GM12878 (cell line): ENCODE measurements at regions not wholly inside any gene's neighbourhood (a gene's known extent, or its start where the extent isn't known, plus 50 kb on each side); places are given as distances from the start of the nearest gene placed in this dataset.

ENCODE experiments used
- ATAC-seq: fragments of 200-7000 bp; cut with Tn5 transposase; 3 replicates; pipeline ENCODE4 v1.9.1; 2020; ENCODE audit warnings: mild to moderate bottlenecking, moderate library complexity
- BruUV-seq: library from RNA; stranded (reverse); fragments of 400-500 nt; replicated peaks from 2 replicates; lab custom pipeline; 2021; lab: Mats Ljungman, UMichigan
- CTCF ChIA-PET: fragments of 300-600 bp; sonication (Branson Sonifier 250); formaldehyde crosslinking; extraction: SDS; loops from one replicate; lab custom pipeline; 2021; ENCODE audit warnings: inconsistent platforms; lab: Yijun Ruan, JAX
- POLR2A ChIA-PET: fragments of 350-600 bp; formaldehyde crosslinking; extraction: SDS; loops from one replicate; lab custom pipeline; 2021; ENCODE audit warnings: inconsistent platforms; lab: Charles Lee
- RAD21 ChIA-PET: fragments of 300-600 bp; sonication (Branson Sonifier 250); formaldehyde crosslinking; loops from one replicate; lab custom pipeline; 2023; ENCODE audit warnings: antibody characterized with exemption; ENCODE audit not compliant: unreplicated experiment; lab: Charles Lee
- SMC1A ChIA-PET: fragments of 300-600 bp; sonication (Branson Sonifier 250); formaldehyde crosslinking; loops from one replicate; lab custom pipeline; 2023; ENCODE audit not compliant: unreplicated experiment, uncharacterized antibody; lab: Charles Lee
- DNase-seq: peaks from one replicate; pipeline ENCODE4 v3.0.0-alpha.2; 2011; ENCODE audit warnings: low read depth, low spot score
- FAIRE-seq: peaks from 3 replicates; lab custom pipeline; 2011; peaks lifted over from hg19 to GRCh38; lab: Jason Lieb, UNC
- H2AFZ ChIP-seq: 2 replicates; pipeline ENCODE4 v1.6.0; 2011; ENCODE audit warnings: low read depth, low read length, control low read depth; ENCODE audit not compliant: control insufficient read depth
- H3K27ac ChIP-seq: 2 replicates; pipeline ENCODE4 v1.5.1; 2011; ENCODE audit warnings: control low read depth; ENCODE audit not compliant: control insufficient read depth, insufficient read depth
- H3K27me3 ChIP-seq, 2 experiments: replicated peaks in 1 of 2; 2 replicates each; pipeline versions ENCODE4 v1.6.0 to v1.6.1; 2011; ENCODE audit warnings: low read length in 1 of 2; ENCODE audit not compliant: control insufficient read depth in 2 of 2, insufficient read depth in 2 of 2
- H3K36me3 ChIP-seq, 2 experiments: 2 replicates each; pipeline ENCODE4 v1.5.1; 2011; ENCODE audit warnings: low read length in 1 of 2; ENCODE audit not compliant: control insufficient read depth in 2 of 2, insufficient read depth in 2 of 2
- H3K4me1 ChIP-seq: 2 replicates; pipeline ENCODE4 v1.6.1; 2011; ENCODE audit warnings: mild to moderate bottlenecking, low read length, moderate library complexity, mixed read lengths; ENCODE audit not compliant: control insufficient read depth, insufficient read depth
- H3K4me2 ChIP-seq: 2 replicates; pipeline ENCODE4 v1.6.0; 2011; ENCODE audit warnings: control low read depth; ENCODE audit not compliant: control insufficient read depth, insufficient read depth
- H3K4me3 ChIP-seq: fragments of 200-600 bp; sonication (generic); 2 replicates; pipeline ENCODE4 v1.5.1; 2016
- H3K79me2 ChIP-seq: 2 replicates; pipeline ENCODE4 v1.6.0; 2011; ENCODE audit warnings: low read length; ENCODE audit not compliant: control insufficient read depth, insufficient read depth
- H3K9ac ChIP-seq: 2 replicates; pipeline ENCODE4 v1.8.0; 2011; ENCODE audit warnings: low read length, control low read depth, mixed read lengths; ENCODE audit not compliant: control insufficient read depth, insufficient read depth
- H3K9me3 ChIP-seq: replicated peaks from 3 replicates; pipeline ENCODE4 v1.5.1; 2011; ENCODE audit warnings: mild to moderate bottlenecking, low read length; ENCODE audit not compliant: control insufficient read depth, insufficient read depth
- H4K20me1 ChIP-seq: 2 replicates; pipeline ENCODE4 v1.6.0; 2011; ENCODE audit not compliant: control insufficient read depth, insufficient read depth
- BACH1 ChIP-seq: fragments of 450-650 bp; IDR thresholded peaks from 2 replicates; pipeline ENCODE4 v1.6.1; 2017; ENCODE audit warnings: mild to moderate bottlenecking, borderline replicate concordance
- CBX3 ChIP-seq: fragments of 200-600 bp; sonication (generic); IDR thresholded peaks from 2 replicates; pipeline ENCODE4 v1.6.1; 2016; ENCODE audit warnings: low read depth, borderline replicate concordance
- CHD2 ChIP-seq: IDR thresholded peaks from 2 replicates; pipeline ENCODE4 v1.6.1; 2011; ENCODE audit warnings: low read depth, low read length, improper control_type of control experiment, borderline replicate concordance
- EZH2 ChIP-seq: IDR thresholded peaks from 2 replicates; pipeline ENCODE4 v1.6.1; 2012; ENCODE audit warnings: low read depth, mild to moderate bottlenecking, control low read depth, inconsistent platforms, low read length, borderline replicate concordance; ENCODE audit not compliant: control insufficient read depth
- IRF4 ChIP-seq: IDR thresholded peaks from 2 replicates; pipeline ENCODE4 v1.6.1; 2011; ENCODE audit warnings: low read depth, low read length
- MTA2 ChIP-seq: fragments of 450-650 bp; IDR thresholded peaks from 2 replicates; pipeline ENCODE4 v1.6.1; 2016; ENCODE audit warnings: low read depth, mild to moderate bottlenecking, moderate library complexity
- PAX5 ChIP-seq: IDR thresholded peaks from 2 replicates; pipeline ENCODE4 v1.6.1; 2011; ENCODE audit warnings: low read depth, low read length, borderline replicate concordance
- RELB ChIP-seq: fragments of 450-650 bp; IDR thresholded peaks from 2 replicates; pipeline ENCODE4 v1.6.1; 2017; ENCODE audit warnings: low read depth, mild to moderate bottlenecking, moderate library complexity
- SIN3A ChIP-seq: IDR thresholded peaks from 2 replicates; pipeline ENCODE4 v1.6.1; 2012; ENCODE audit warnings: low read depth, low read length, improper control_type of control experiment
- SMAD5 ChIP-seq: IDR thresholded peaks from 2 replicates; pipeline ENCODE4 v1.6.1; 2016; ENCODE audit warnings: antibody characterized with exemption, low read depth
- SP1 ChIP-seq: IDR thresholded peaks from one replicate; pipeline ENCODE4 v1.6.1; 2011; ENCODE audit warnings: low read depth, low read length
- SUZ12 ChIP-seq: fragments of 200-600 bp; sonication (generic); IDR thresholded peaks from one replicate; pipeline ENCODE4 v1.6.1; 2018; ENCODE audit warnings: antibody characterized with exemption, mild to moderate bottlenecking; ENCODE audit not compliant: unreplicated experiment
- WGBS: methylation state at CpG from one replicate; pipeline ENCODE4 v1.1.6; 2016; ENCODE audit warnings: low lambda C conversion rate; ENCODE audit not compliant: insufficient replicate concordance, insufficient coverage; ENCODE audit errors: missing lambda C conversion rate; 5-methylcytosine and 5-hydroxymethylcytosine counted together
- in situ Hi-C: fragments of 300-500 bp; cut with MboI; formaldehyde crosslinking; loops from 9 replicates; pipeline ENCODE4 v1.14.3; 2018; ENCODE audit warnings: mixed read lengths
- intact Hi-C: fragments of 100-400 bp; cut with micrococcal nuclease; formaldehyde crosslinking; loops from one replicate; pipeline ENCODE4 v1.14.2; 2022; ENCODE audit not compliant: unreplicated experiment
- TF ChIP-seq, protein P1 (sequence below): IDR thresholded peaks from 2 replicates; pipeline ENCODE4 v1.6.1; 2012; ENCODE audit warnings: low read depth, low read length, improper control_type of control experiment
- TF ChIP-seq, protein P2 (sequence below): IDR thresholded peaks from 2 replicates; pipeline ENCODE4 v1.6.1; 2012; ENCODE audit warnings: mild to moderate bottlenecking, low read depth, low read length
- TF ChIP-seq, protein P3 (sequence below): fragments of 450-650 bp; formaldehyde crosslinking; IDR thresholded peaks from 2 replicates; pipeline ENCODE4 v1.4.0; 2020; ENCODE audit warnings: mild to moderate bottlenecking, moderate library complexity

DNA sequence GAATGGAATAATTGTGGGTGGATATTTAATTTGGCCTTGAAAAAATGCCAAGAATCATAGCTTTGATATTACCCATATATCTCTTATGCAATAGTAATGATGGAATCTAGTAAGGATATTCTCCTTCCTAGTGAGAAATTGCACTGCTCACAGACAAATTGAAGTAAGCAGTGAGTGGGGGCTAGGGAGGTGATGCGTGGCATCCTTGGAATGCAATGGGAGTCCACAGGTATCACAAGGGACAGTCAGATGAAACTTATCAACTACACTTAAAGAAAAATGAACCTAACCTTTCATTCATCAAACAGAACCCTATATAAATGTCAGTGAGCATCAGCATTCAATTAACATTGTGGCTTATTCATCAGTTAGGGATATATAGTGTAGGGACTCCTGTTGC lies 57.8 kb downstream of the IZUMO3 start (continued):
- TF ChIP-seq MTA2 = no peak
- no peak for TF ChIP-seq BACH1
- no peak for TF ChIP-seq CHD2
- TF ChIP-seq, protein P1, sequence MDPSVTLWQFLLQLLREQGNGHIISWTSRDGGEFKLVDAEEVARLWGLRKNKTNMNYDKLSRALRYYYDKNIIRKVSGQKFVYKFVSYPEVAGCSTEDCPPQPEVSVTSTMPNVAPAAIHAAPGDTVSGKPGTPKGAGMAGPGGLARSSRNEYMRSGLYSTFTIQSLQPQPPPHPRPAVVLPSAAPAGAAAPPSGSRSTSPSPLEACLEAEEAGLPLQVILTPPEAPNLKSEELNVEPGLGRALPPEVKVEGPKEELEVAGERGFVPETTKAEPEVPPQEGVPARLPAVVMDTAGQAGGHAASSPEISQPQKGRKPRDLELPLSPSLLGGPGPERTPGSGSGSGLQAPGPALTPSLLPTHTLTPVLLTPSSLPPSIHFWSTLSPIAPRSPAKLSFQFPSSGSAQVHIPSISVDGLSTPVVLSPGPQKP = no peak
- no peak for TF ChIP-seq SP1
- TF ChIP-seq, protein P2, sequence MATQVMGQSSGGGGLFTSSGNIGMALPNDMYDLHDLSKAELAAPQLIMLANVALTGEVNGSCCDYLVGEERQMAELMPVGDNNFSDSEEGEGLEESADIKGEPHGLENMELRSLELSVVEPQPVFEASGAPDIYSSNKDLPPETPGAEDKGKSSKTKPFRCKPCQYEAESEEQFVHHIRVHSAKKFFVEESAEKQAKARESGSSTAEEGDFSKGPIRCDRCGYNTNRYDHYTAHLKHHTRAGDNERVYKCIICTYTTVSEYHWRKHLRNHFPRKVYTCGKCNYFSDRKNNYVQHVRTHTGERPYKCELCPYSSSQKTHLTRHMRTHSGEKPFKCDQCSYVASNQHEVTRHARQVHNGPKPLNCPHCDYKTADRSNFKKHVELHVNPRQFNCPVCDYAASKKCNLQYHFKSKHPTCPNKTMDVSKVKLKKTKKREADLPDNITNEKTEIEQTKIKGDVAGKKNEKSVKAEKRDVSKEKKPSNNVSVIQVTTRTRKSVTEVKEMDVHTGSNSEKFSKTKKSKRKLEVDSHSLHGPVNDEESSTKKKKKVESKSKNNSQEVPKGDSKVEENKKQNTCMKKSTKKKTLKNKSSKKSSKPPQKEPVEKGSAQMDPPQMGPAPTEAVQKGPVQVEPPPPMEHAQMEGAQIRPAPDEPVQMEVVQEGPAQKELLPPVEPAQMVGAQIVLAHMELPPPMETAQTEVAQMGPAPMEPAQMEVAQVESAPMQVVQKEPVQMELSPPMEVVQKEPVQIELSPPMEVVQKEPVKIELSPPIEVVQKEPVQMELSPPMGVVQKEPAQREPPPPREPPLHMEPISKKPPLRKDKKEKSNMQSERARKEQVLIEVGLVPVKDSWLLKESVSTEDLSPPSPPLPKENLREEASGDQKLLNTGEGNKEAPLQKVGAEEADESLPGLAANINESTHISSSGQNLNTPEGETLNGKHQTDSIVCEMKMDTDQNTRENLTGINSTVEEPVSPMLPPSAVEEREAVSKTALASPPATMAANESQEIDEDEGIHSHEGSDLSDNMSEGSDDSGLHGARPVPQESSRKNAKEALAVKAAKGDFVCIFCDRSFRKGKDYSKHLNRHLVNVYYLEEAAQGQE = no peak
- no peak for TF ChIP-seq SMAD5
- TF ChIP-seq PAX5 = no peak
- TF ChIP-seq CBX3 = no peak
- no peak for TF ChIP-seq EZH2

GRCh38 chr9:24487250-24487861 lies 58.3 kb downstream of the IZUMO3 start:
- Histone ChIP-seq H3K79me2 (no peaks in the 10 kb centered on the region), H3K4me3 (no peak overlapping the region), H3K9ac (no peak overlapping the region), H3K9me3 (no peaks in the 10 kb centered on the region), H3K4me2 (no peak overlapping the region), H3K27ac (no peak overlapping the region), H3K27me3 (no peaks in the 10 kb centered on the region), H2AFZ (no peak overlapping the region), H3K4me1 (no peaks in the 10 kb centered on the region), H4K20me1 (no peaks in the 10 kb centered on the region), H3K36me3 (no peaks in the 10 kb centered on the region)
- ChIA-PET RAD21 (no interaction called here), POLR2A (interaction anchor here (0.6 kb wide), 1 partner anchor 283 kb away, joined by 5 read pairs; no protein-coding TSS in a partner anchor), SMC1A (no interaction called here), CTCF (no interaction called here)
- BruUV-seq = no TSS peak
- whole genome bisulfite sequencing = 48% methylated on average over 3 of the region's 3 CpGs
- intact Hi-C loops (no loop called here), in situ Hi-C loops (no loop called here)
- DNase-seq (no peak), FAIRE-seq (no peak), ATAC-seq (no peak)
- TF ChIP-seq RELB (no peak), EZH2 (no peak), SUZ12 (no peak), IRF4 (no peak), SIN3A (no peak)
- TF ChIP-seq, protein P3, sequence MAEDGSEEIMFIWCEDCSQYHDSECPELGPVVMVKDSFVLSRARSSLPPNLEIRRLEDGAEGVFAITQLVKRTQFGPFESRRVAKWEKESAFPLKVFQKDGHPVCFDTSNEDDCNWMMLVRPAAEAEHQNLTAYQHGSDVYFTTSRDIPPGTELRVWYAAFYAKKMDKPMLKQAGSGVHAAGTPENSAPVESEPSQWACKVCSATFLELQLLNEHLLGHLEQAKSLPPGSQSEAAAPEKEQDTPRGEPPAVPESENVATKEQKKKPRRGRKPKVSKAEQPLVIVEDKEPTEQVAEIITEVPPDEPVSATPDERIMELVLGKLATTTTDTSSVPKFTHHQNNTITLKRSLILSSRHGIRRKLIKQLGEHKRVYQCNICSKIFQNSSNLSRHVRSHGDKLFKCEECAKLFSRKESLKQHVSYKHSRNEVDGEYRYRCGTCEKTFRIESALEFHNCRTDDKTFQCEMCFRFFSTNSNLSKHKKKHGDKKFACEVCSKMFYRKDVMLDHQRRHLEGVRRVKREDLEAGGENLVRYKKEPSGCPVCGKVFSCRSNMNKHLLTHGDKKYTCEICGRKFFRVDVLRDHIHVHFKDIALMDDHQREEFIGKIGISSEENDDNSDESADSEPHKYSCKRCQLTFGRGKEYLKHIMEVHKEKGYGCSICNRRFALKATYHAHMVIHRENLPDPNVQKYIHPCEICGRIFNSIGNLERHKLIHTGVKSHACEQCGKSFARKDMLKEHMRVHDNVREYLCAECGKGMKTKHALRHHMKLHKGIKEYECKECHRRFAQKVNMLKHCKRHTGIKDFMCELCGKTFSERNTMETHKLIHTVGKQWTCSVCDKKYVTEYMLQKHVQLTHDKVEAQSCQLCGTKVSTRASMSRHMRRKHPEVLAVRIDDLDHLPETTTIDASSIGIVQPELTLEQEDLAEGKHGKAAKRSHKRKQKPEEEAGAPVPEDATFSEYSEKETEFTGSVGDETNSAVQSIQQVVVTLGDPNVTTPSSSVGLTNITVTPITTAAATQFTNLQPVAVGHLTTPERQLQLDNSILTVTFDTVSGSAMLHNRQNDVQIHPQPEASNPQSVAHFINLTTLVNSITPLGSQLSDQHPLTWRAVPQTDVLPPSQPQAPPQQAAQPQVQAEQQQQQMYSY (CRISPR knock-in tag) = no peak
